B cell (primary cell): ENCODE measurements at regions not wholly inside any gene's neighbourhood (a gene's known extent, or its start where the extent isn't known, plus 50 kb on each side); places are given as distances from the start of the nearest gene placed in this dataset.

Experiments used
- ATAC-seq: fragments of 200-7000 bp; cut with Tn5 transposase; one replicate; pipeline ENCODE4 v1.10.0; 2021; ENCODE audit warnings: low read depth, mild to moderate bottlenecking, moderate number of reproducible peaks, moderate library complexity
- CTCF ChIA-PET: fragments of 350-600 bp; sonication (Branson Sonifier 250); formaldehyde crosslinking; loops from one replicate; lab custom pipeline; 2021; ENCODE audit warnings: antibody characterized with exemption, inconsistent platforms; lab: Charles Lee
- POLR2A ChIA-PET: fragments of 350-600 bp; sonication (Branson Sonifier 250); formaldehyde crosslinking; loops from one replicate; lab custom pipeline; 2021; ENCODE audit warnings: antibody characterized with exemption; lab: Charles Lee
- DNase-seq: peaks from one replicate; pipeline ENCODE4 v3.0.0; 2013
- H2AFZ ChIP-seq: 2 replicates; pipeline ENCODE4 v1.6.1; 2012; ENCODE audit warnings: mild to moderate bottlenecking, low read depth, low read length; ENCODE audit not compliant: insufficient read depth, poor library complexity, severe bottlenecking
- H3K27ac ChIP-seq, 2 donors: 1 replicate in 1 of 2; 2 replicates in 1 of 2; pipeline ENCODE4 v1.5.1; 2012 to 2013; ENCODE audit warnings: low read length in 2 of 2, mild to moderate bottlenecking in 2 of 2, moderate library complexity in 1 of 2
- H3K27me3 ChIP-seq, 4 experiments: fragments of 200-600 bp in 1 of 4; sonication (generic) in 1 of 4; replicated peaks in 1 of 4; 1 replicate in 2 of 4; 2 replicates in 2 of 4; pipeline versions ENCODE4 v1.6.1 to v1.7.0; 2013 to 2016; ENCODE audit warnings: low read length in 3 of 4, mild to moderate bottlenecking in 2 of 4, mixed read lengths in 1 of 4, moderate library complexity in 1 of 4; ENCODE audit not compliant: insufficient read depth in 4 of 4, control insufficient read depth in 3 of 4; ENCODE audit errors: control extremely low read depth in 1 of 4
- H3K36me3 ChIP-seq, 2 experiments: replicated peaks in 1 of 2; 1 replicate in 1 of 2; 2 replicates in 1 of 2; pipeline versions ENCODE4 v1.6.1 to v1.7.1; 2013; ENCODE audit warnings: low read length in 1 of 2; ENCODE audit not compliant: insufficient read depth in 2 of 2, control insufficient read depth in 1 of 2; ENCODE audit errors: control extremely low read depth in 1 of 2, extremely low read depth in 1 of 2
- H3K4me1 ChIP-seq, 2 donors: fragments of 200-600 bp in 1 of 2; sonication (generic) in 1 of 2; 1 replicate in 1 of 2; 2 replicates in 1 of 2; pipeline versions ENCODE4 v1.5.1 to v1.6.1; 2013 to 2017; ENCODE audit warnings: low read length in 2 of 2; ENCODE audit not compliant: control insufficient read depth in 2 of 2, insufficient read depth in 2 of 2
- H3K4me2 ChIP-seq: replicated peaks from 2 replicates; pipeline ENCODE3; 2012; ENCODE audit warnings: mild to moderate bottlenecking, low read depth, low read length; ENCODE audit not compliant: poor library complexity, severe bottlenecking
- H3K4me3 ChIP-seq, 5 experiments: fragments of 200-600 bp in 1 of 5; sonication (generic) in 1 of 5; 1 replicate in 3 of 5; 2 replicates in 2 of 5; pipeline versions ENCODE4 v1.5.1 to v1.7.0; 2011 to 2016; ENCODE audit warnings: low read length in 4 of 5, mild to moderate bottlenecking in 4 of 5, low read depth in 2 of 5, control low read depth in 1 of 5, moderate library complexity in 1 of 5; ENCODE audit not compliant: insufficient read depth in 1 of 5; ENCODE audit errors: control extremely low read depth in 1 of 5, extremely low read depth in 1 of 5
- H3K79me2 ChIP-seq: fragments of 200-600 bp; sonication (generic); one replicate; pipeline ENCODE4 v1.6.0; 2016; ENCODE audit warnings: low read length; ENCODE audit not compliant: control insufficient read depth, insufficient read depth
- H3K9ac ChIP-seq: fragments of 200-600 bp; sonication (generic); 2 replicates; pipeline ENCODE4 v1.6.1; 2017; ENCODE audit warnings: mild to moderate bottlenecking, low read length, moderate library complexity
- H3K9me3 ChIP-seq, 3 donors: one replicate each; pipeline versions ENCODE4 v1.6.1 to v1.7.1; 2013; ENCODE audit warnings: low read length in 2 of 3; ENCODE audit not compliant: control insufficient read depth in 2 of 3, insufficient read depth in 1 of 3; ENCODE audit errors: control extremely low read depth in 1 of 3
- H4K20me1 ChIP-seq: 2 replicates; pipeline ENCODE4 v1.6.0; 2012; ENCODE audit warnings: mild to moderate bottlenecking, low read length; ENCODE audit not compliant: insufficient read depth, control insufficient read depth, poor library complexity, severe bottlenecking
- H3K27ac Mint-ChIP-seq: one replicate; pipeline ENCODE4 v1.8.0; 2021; ENCODE audit warnings: mixed read lengths
- H3K27me3 Mint-ChIP-seq: one replicate; pipeline ENCODE4 v1.8.0; 2021; ENCODE audit warnings: mixed read lengths
- H3K4me1 Mint-ChIP-seq: one replicate; pipeline ENCODE4 v1.8.0; 2021; ENCODE audit warnings: mixed read lengths
- H3K4me3 Mint-ChIP-seq: one replicate; pipeline ENCODE4 v1.8.0; 2021; ENCODE audit warnings: mixed read lengths
- H3K9me3 Mint-ChIP-seq: one replicate; pipeline ENCODE4 v1.8.0; 2022; ENCODE audit warnings: mixed read lengths; ENCODE audit not compliant: insufficient read depth
- CTCF ChIP-seq: fragments of 200-600 bp; IDR thresholded peaks from one replicate; pipeline ENCODE4 v1.8.0; 2022; ENCODE audit warnings: antibody characterized with exemption, mild to moderate bottlenecking
- EZH2 ChIP-seq: IDR thresholded peaks from 2 replicates; pipeline ENCODE4 v1.6.1; 2012; ENCODE audit warnings: borderline replicate concordance, low read depth, mild to moderate bottlenecking, moderate library complexity, low read length; ENCODE audit not compliant: insufficient read depth, poor library complexity, severe bottlenecking
- WGBS: methylation state at CpG from one replicate; pipeline ENCODE4 v1.1.5; 2013; ENCODE audit warnings: missing lambda C conversion rate; ENCODE audit not compliant: insufficient coverage; 5-methylcytosine and 5-hydroxymethylcytosine counted together
- intact Hi-C: fragments of 100-400 bp; cut with micrococcal nuclease; formaldehyde crosslinking; loops from one replicate; pipeline ENCODE4 v1.10.0; 2022

GRCh38 chr2:48120112-48120511, 194.4 kb upstream of the FOXN2 start:
- no peaks in the 10 kb centered on the region for H3K79me2 ChIP-seq
- H3K4me3 ChIP-seq = no peak overlapping the region
- POLR2A ChIA-PET = no interaction called here
- no peaks in the 10 kb centered on the region for H4K20me1 ChIP-seq
- H2AFZ ChIP-seq = no peak overlapping the region
- no peak overlapping the region for H3K4me2 ChIP-seq
- no peak for TF ChIP-seq CTCF
- no peak for TF ChIP-seq EZH2
- H3K9me3 ChIP-seq = no peaks in the 10 kb centered on the region
- H3K27ac ChIP-seq = no peak overlapping the region
- Mint-ChIP-seq H3K9me3 (no peaks in the 10 kb centered on the region), H3K27ac (no peak overlapping the region), H3K4me3 (no peak overlapping the region), H3K27me3 (peaks cover 9% of the 10 kb centered on the region), H3K4me1 (no peaks in the 10 kb centered on the region)
- DNase-seq (no peak), ATAC-seq (no peak)
- H3K9ac ChIP-seq = no peak overlapping the region
- CTCF ChIA-PET = no interaction called here
- no peaks in the 10 kb centered on the region for H3K4me1 ChIP-seq
- no peaks in the 10 kb centered on the region for H3K27me3 ChIP-seq
- intact Hi-C loops = no loop called here
- WGBS = no CpG with 5 or more reads among the region's 3 CpGs
- H3K36me3 ChIP-seq = no peaks in the 10 kb centered on the region

- Histone ChIP-seq H3K79me2 (no peaks in the 10 kb centered on the region), H3K27me3 (no peaks in the 10 kb centered on the region), H4K20me1 (no peaks in the 10 kb centered on the region), H3K9me3 (no peaks in the 10 kb centered on the region), H3K4me3 (no peak overlapping the region), H3K36me3 (no peaks in the 10 kb centered on the region), H3K9ac (no peak overlapping the region), H3K4me1 (no peaks in the 10 kb centered on the region), H2AFZ (no peak overlapping the region), H3K27ac (no peak overlapping the region), H3K4me2 (no peak overlapping the region)
- ChIA-PET POLR2A (no interaction called here), CTCF (no interaction called here)
- no peaks in the 10 kb centered on the region for H3K9me3 Mint-ChIP-seq
- WGBS = no CpG with 5 or more reads among the region's 1 CpG
- DNase-seq (no peak), ATAC-seq (no peak)
- intact Hi-C loops = no loop called here
- H3K4me1 Mint-ChIP-seq = no peaks in the 10 kb centered on the region
- H3K27ac Mint-ChIP-seq = no peak overlapping the region
- no peak overlapping the region for H3K4me3 Mint-ChIP-seq
- H3K27me3 Mint-ChIP-seq = peaks cover 9% of the 10 kb centered on the region
- TF ChIP-seq CTCF (no peak), EZH2 (no peak)
Observed at GRCh38 chr2:48120759-48121242, 193.7 kb upstream of the FOXN2 start.
